Neuronal stem cell (in vitro differentiated cells): ENCODE measurements at regions not wholly inside any gene's neighbourhood (a gene's known extent, or its start where the extent isn't known, plus 50 kb on each side); places are given as distances from the start of the nearest gene placed in this dataset.

Experiments
- DNase-seq: peaks from one replicate; pipeline ENCODE4 v3.0.0-alpha.2; 2013; ENCODE audit warnings: low spot score
- H2AFZ ChIP-seq: one replicate; pipeline ENCODE4 v1.6.1; 2013; ENCODE audit warnings: mild to moderate bottlenecking, low read length, inconsistent platforms
- H2AK5ac ChIP-seq: 2 replicates; pipeline ENCODE4 v1.6.1; 2013; ENCODE audit warnings: low read depth, mild to moderate bottlenecking, inconsistent platforms, low read length, moderate library complexity, mixed read lengths
- H2BK120ac ChIP-seq: 2 replicates; pipeline ENCODE4 v1.6.1; 2013; ENCODE audit warnings: low read depth, mild to moderate bottlenecking, inconsistent platforms, low read length, moderate library complexity, mixed read lengths
- H2BK12ac ChIP-seq: one replicate; pipeline ENCODE4 v1.6.1; 2013; ENCODE audit warnings: low read length, inconsistent platforms
- H2BK15ac ChIP-seq: 2 replicates; pipeline ENCODE4 v1.6.1; 2013; ENCODE audit warnings: mild to moderate bottlenecking, low read length, inconsistent platforms, mixed read lengths
- H2BK5ac ChIP-seq: one replicate; pipeline ENCODE4 v1.6.1; 2013; ENCODE audit warnings: inconsistent platforms, mild to moderate bottlenecking, low read length, moderate library complexity
- H3K14ac ChIP-seq: one replicate; pipeline ENCODE4 v1.6.1; 2013; ENCODE audit warnings: low read length, inconsistent platforms
- H3K18ac ChIP-seq: 2 replicates; pipeline ENCODE4 v1.6.1; 2013; ENCODE audit warnings: low read length, inconsistent platforms
- H3K23ac ChIP-seq: 2 replicates; pipeline ENCODE4 v1.6.1; 2013; ENCODE audit warnings: low read depth, mild to moderate bottlenecking, mixed read lengths, low read length, inconsistent platforms; ENCODE audit not compliant: poor library complexity
- H3K27ac ChIP-seq: replicated peaks from 3 replicates; pipeline ENCODE4 v1.5.1; 2013; ENCODE audit warnings: low read length, inconsistent platforms
- H3K27me3 ChIP-seq, 3 experiments: 2 replicates each; pipeline ENCODE4 v1.6.1; 2013; ENCODE audit warnings: low read length in 3 of 3, mild to moderate bottlenecking in 2 of 3, inconsistent platforms in 1 of 3, low read depth in 1 of 3, mixed read lengths in 1 of 3, moderate library complexity in 1 of 3; ENCODE audit not compliant: control insufficient read depth in 3 of 3, insufficient read depth in 3 of 3
- H3K36me3 ChIP-seq, 2 donors: replicated peaks in 1 of 2; 2 replicates each; pipeline ENCODE4 v1.6.1; 2013; ENCODE audit warnings: low read length in 2 of 2; ENCODE audit not compliant: control insufficient read depth in 2 of 2, insufficient read depth in 2 of 2
- H3K4ac ChIP-seq: 2 replicates; pipeline ENCODE4 v1.6.1; 2013; ENCODE audit warnings: inconsistent platforms, mild to moderate bottlenecking, low read length, moderate library complexity
- H3K4me1 ChIP-seq, 2 donors: 1 replicate in 1 of 2; 2 replicates in 1 of 2; pipeline ENCODE4 v1.6.1; 2013; ENCODE audit warnings: low read length in 2 of 2, low read depth in 1 of 2; ENCODE audit not compliant: control insufficient read depth in 2 of 2, insufficient read depth in 1 of 2
- H3K4me2 ChIP-seq: one replicate; pipeline ENCODE4 v1.6.1; 2013; ENCODE audit warnings: mild to moderate bottlenecking, low read length, inconsistent platforms; ENCODE audit not compliant: insufficient read depth, poor library complexity, severe bottlenecking
- H3K4me3 ChIP-seq, 2 donors: 2 replicates each; pipeline ENCODE4 v1.5.1; 2013; ENCODE audit warnings: low read length in 2 of 2, mild to moderate bottlenecking in 2 of 2, inconsistent platforms in 1 of 2, moderate library complexity in 1 of 2
- H3K79me1 ChIP-seq: one replicate; pipeline ENCODE4 v1.6.1; 2013; ENCODE audit warnings: low read depth, mild to moderate bottlenecking, inconsistent platforms, low read length, moderate library complexity
- H3K9ac ChIP-seq: one replicate; pipeline ENCODE4 v1.6.1; 2013; ENCODE audit warnings: mild to moderate bottlenecking, low read depth, low read length, inconsistent platforms; ENCODE audit not compliant: poor library complexity
- H3K9me3 ChIP-seq, 2 donors: replicated peaks in 1 of 2; 2 replicates each; pipeline versions ENCODE3 to v1.6.1; 2013; ENCODE audit warnings: low read length in 2 of 2, mild to moderate bottlenecking in 2 of 2, inconsistent platforms in 1 of 2, low read depth in 1 of 2, mixed read lengths in 1 of 2, moderate library complexity in 1 of 2; ENCODE audit not compliant: control insufficient read depth in 2 of 2, insufficient read depth in 1 of 2
- H4K8ac ChIP-seq: one replicate; pipeline ENCODE4 v1.6.1; 2013; ENCODE audit warnings: low read depth, mild to moderate bottlenecking, inconsistent platforms, low read length, moderate library complexity
- H4K91ac ChIP-seq: one replicate; pipeline ENCODE4 v1.6.1; 2013; ENCODE audit warnings: low read length, low read depth, mild to moderate bottlenecking, inconsistent platforms; ENCODE audit not compliant: poor library complexity
- WGBS, 2 donors: extraction: QIAGEN DNeasy Blood & Tissue Kit; methylation state at CpG; one replicate each; pipeline ENCODE4 v1.1.7; 2013; ENCODE audit warnings: missing lambda C conversion rate in 2 of 2, mixed read lengths in 1 of 2; ENCODE audit not compliant: insufficient read length in 2 of 2, insufficient replicate concordance in 1 of 2; ENCODE audit errors: extremely low coverage in 2 of 2; 5-methylcytosine and 5-hydroxymethylcytosine counted together

DNA sequence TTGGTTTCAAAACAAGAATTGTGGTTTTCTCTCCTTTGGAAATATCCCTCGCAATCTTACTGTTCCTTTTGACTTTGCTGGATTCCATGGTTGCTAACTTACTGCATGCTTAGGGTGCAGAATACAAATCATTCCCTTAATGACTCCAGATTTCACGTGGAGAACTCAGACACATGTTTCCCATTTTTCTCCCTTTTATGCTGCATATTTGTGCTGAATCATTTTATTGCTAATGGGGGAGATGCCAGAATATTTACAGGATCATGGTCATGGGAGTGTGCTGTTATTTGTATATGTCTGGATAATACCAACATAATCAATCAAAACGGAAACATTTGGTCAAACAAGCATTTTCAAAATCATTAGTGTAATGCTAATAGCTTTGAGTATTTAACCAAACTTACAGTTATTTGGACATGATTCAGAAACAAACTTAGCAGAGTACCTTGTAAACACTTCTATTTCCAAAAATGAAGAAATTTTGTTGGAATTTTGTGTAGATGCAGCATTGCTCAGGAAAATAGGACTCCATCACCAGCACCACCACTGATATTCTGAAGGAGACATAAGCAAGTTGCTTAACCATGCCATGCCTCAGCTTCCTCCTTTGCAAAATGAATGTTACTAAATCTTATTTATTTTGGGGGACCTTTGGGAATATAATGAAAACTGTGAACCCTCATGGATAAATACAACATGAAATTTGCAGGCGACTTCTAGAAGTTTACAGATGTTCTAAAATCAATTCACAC lies 122.5 kb upstream of the RND3 start:
- H3K79me1 ChIP-seq = no peaks in the 10 kb centered on the region
- H3K4me1 ChIP-seq = peaks cover 8 to 15% of the 10 kb centered on the region in 2 donors
- H3K4me2 ChIP-seq = no peak overlapping the region
- H3K9me3 ChIP-seq = no peaks in the 10 kb centered on the region
- no peak overlapping the region for H3K4ac ChIP-seq
- no peak overlapping the region for H3K14ac ChIP-seq
- H2AFZ ChIP-seq = no peak overlapping the region
- no peak overlapping the region for H2AK5ac ChIP-seq
- H2BK12ac ChIP-seq = no peak overlapping the region
- no peaks in the 10 kb centered on the region for H3K27me3 ChIP-seq
- no peak for DNase-seq
- H3K27ac ChIP-seq = no peak overlapping the region
- no peak overlapping the region for H3K18ac ChIP-seq
- no peak overlapping the region for H3K9ac ChIP-seq
- H3K4me3 ChIP-seq = no peak overlapping the region
- no peak overlapping the region for H2BK120ac ChIP-seq
- no CpG with 5 or more reads among the region's 4 CpGs for WGBS, 2 donors
- no peak overlapping the region for H3K23ac ChIP-seq
- H2BK15ac ChIP-seq = no peak overlapping the region
- no peak overlapping the region for H4K8ac ChIP-seq
- no peak overlapping the region for H2BK5ac ChIP-seq
- no peaks in the 10 kb centered on the region for H3K36me3 ChIP-seq
- H4K91ac ChIP-seq = no peak overlapping the region

GRCh38 chr2:150608341-150608740 lies 120.9 kb upstream of the RND3 start:
- Histone ChIP-seq H3K79me1 (no peaks in the 10 kb centered on the region), H2BK12ac (no peak overlapping the region), H3K27ac (no peak overlapping the region), H3K14ac (no peak overlapping the region), H3K9ac (no peak overlapping the region), H2AFZ (no peak overlapping the region), H3K23ac (no peak overlapping the region), H3K27me3 (no peaks in the 10 kb centered on the region), H3K4me2 (no peak overlapping the region), H2BK15ac (no peak overlapping the region), H2AK5ac (no peak overlapping the region), H2BK120ac (no peak overlapping the region), H2BK5ac (no peak overlapping the region), H3K9me3 (no peaks in the 10 kb centered on the region), H3K18ac (no peak overlapping the region), H3K4me1 (peaks cover 6 to 15% of the 10 kb centered on the region in 2 donors), H3K4me3 (no peak overlapping the region), H3K4ac (no peak overlapping the region), H4K8ac (no peak overlapping the region), H3K36me3 (no peaks in the 10 kb centered on the region), H4K91ac (no peak overlapping the region)
- no peak for DNase-seq
- WGBS, 2 donors = no CpG with 5 or more reads among the region's 1 CpG

DNA sequence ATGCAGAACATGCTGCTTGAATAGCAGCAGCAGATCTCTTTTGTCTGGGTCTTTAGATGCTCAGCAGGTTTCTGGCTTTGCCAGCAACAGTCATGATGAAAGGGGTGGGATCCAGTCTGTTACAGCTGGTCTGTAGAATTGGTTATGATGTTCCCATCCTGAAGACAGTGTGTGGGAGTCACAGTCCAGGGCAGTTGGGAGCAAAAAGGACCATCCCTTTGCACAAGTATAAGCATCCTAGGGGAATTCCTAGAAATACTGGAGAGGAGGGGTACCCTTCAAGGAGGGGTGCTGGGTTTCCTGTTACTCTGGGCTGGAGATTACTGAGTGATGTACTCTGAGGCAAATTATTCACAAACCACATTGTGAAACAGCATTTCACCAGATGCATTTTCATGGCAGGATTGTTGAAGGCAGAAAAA lies 119.9 kb upstream of the RND3 start:
- H3K27me3 ChIP-seq = no peaks in the 10 kb centered on the region
- H3K36me3 ChIP-seq = no peaks in the 10 kb centered on the region
- no peak overlapping the region for H3K14ac ChIP-seq
- H2BK5ac ChIP-seq = no peak overlapping the region
- DNase-seq = no peak
- H3K4me2 ChIP-seq = no peak overlapping the region
- H2AFZ ChIP-seq = no peak overlapping the region
- no peak overlapping the region for H3K27ac ChIP-seq
- no peaks in the 10 kb centered on the region for H3K9me3 ChIP-seq
- no peak overlapping the region for H2BK15ac ChIP-seq
- H4K91ac ChIP-seq = no peak overlapping the region
- no peak overlapping the region for H2AK5ac ChIP-seq
- no peak overlapping the region for H4K8ac ChIP-seq
- no peak overlapping the region for H3K23ac ChIP-seq
- no peak overlapping the region for H3K4me3 ChIP-seq
- H3K4ac ChIP-seq = no peak overlapping the region
- H3K18ac ChIP-seq = no peak overlapping the region
- H2BK12ac ChIP-seq = no peak overlapping the region
- H3K79me1 ChIP-seq = no peaks in the 10 kb centered on the region
- no peak overlapping the region for H2BK120ac ChIP-seq
- H3K4me1 ChIP-seq = peaks cover 4 to 13% of the 10 kb centered on the region in 2 donors
- H3K9ac ChIP-seq = no peak overlapping the region

GRCh38 chr2:150606380-150607060 lies 119.1 kb upstream of the RND3 start:
- no peak overlapping the region for H4K8ac ChIP-seq
- no peak overlapping the region for H2BK12ac ChIP-seq
- H3K4me1 ChIP-seq = peaks cover 4 to 13% of the 10 kb centered on the region in 2 donors
- no peak overlapping the region for H2AFZ ChIP-seq
- no peak overlapping the region for H3K27ac ChIP-seq
- no peak overlapping the region for H4K91ac ChIP-seq
- no peaks in the 10 kb centered on the region for H3K27me3 ChIP-seq
- H2BK5ac ChIP-seq = no peak overlapping the region
- H3K4ac ChIP-seq = no peak overlapping the region
- no peak overlapping the region for H2BK15ac ChIP-seq
- H3K14ac ChIP-seq = no peak overlapping the region
- no peak overlapping the region for H3K9ac ChIP-seq
- H3K9me3 ChIP-seq = no peaks in the 10 kb centered on the region
- no peak overlapping the region for H3K4me3 ChIP-seq
- no peak overlapping the region for H2BK120ac ChIP-seq
- DNase-seq = no peak
- H3K79me1 ChIP-seq = no peaks in the 10 kb centered on the region
- no peak overlapping the region for H2AK5ac ChIP-seq
- H3K18ac ChIP-seq = no peak overlapping the region
- H3K23ac ChIP-seq = no peak overlapping the region
- no peaks in the 10 kb centered on the region for H3K36me3 ChIP-seq
- no peak overlapping the region for H3K4me2 ChIP-seq
